Uterus (tissue), 3 donors: ENCODE measurements at regions not wholly inside any gene's neighbourhood (a gene's known extent, or its start where the extent isn't known, plus 50 kb on each side); places are given as distances from the start of the nearest gene placed in this dataset.

Experiments
- DNase-seq, 2 donors: peaks; one replicate each; pipeline ENCODE4 v3.0.0-alpha.2; 2019 to 2020
- H3K27ac ChIP-seq, 2 donors: fragments of 200-600 bp; sonication (generic); 1 replicate in 1 of 2; 2 replicates in 1 of 2; pipeline ENCODE4 v1.5.1; 2016 to 2018
- H3K27me3 ChIP-seq, 2 donors: fragments of 200-600 bp; sonication (generic); one replicate each; pipeline ENCODE4 v1.5.1; 2018 to 2019; ENCODE audit warnings: control low read depth in 1 of 2
- H3K36me3 ChIP-seq, 2 donors: fragments of 200-600 bp; sonication (generic); one replicate each; pipeline ENCODE4 v1.5.1; 2019; ENCODE audit warnings: control low read depth in 1 of 2
- H3K4me1 ChIP-seq, 2 donors: fragments of 200-600 bp; sonication (generic); one replicate each; pipeline ENCODE4 v1.5.1; 2018 to 2019; ENCODE audit warnings: control low read depth in 1 of 2
- H3K4me3 ChIP-seq, 2 donors: fragments of 200-600 bp; sonication (generic); 1 replicate in 1 of 2; 2 replicates in 1 of 2; pipeline ENCODE4 v1.5.1; 2018 to 2019; ENCODE audit warnings: mild to moderate bottlenecking in 1 of 2
- H3K9me3 ChIP-seq, 2 donors: fragments of 200-600 bp; sonication (generic); one replicate each; pipeline ENCODE4 v1.5.1; 2019; ENCODE audit warnings: control low read depth in 1 of 2
- CTCF ChIP-seq, 4 experiments: fragments of 200-600 bp in 2 of 4; fragments of 450-650 bp in 2 of 4; sonication (generic) in 2 of 4; IDR thresholded peaks; one replicate each; pipeline ENCODE4 v1.5.1; 2016 to 2019; ENCODE audit warnings: antibody characterized with exemption in 4 of 4, mild to moderate bottlenecking in 2 of 4, moderate library complexity in 1 of 4
- POLR2A ChIP-seq, 2 donors: fragments of 450-650 bp; IDR thresholded peaks; one replicate each; pipeline ENCODE4 v1.6.1; 2016; ENCODE audit warnings: antibody characterized with exemption in 2 of 2, mild to moderate bottlenecking in 1 of 2, moderate library complexity in 1 of 2
- intact Hi-C: fragments of 100-400 bp; cut with DNase I; formaldehyde crosslinking; loops from one replicate; pipeline ENCODE4 v1.15.1; 2023; ENCODE audit warnings: low total_unique reads
- donor health status: DM: yes; HTN: yes; CAD: no.

GRCh38 chr12:88309546-88309945, 167.4 kb downstream of the TMTC3 start:
- Histone ChIP-seq H3K4me3 (no peak overlapping the region), H3K27ac (no peak overlapping the region), H3K9me3 (no peaks in the 10 kb centered on the region), H3K4me1 (no peaks in the 10 kb centered on the region), H3K36me3 (no peaks in the 10 kb centered on the region), H3K27me3 (no peaks in the 10 kb centered on the region)
- no peak for TF ChIP-seq CTCF (IDR thresholded peaks at IDR 0.05)
- no peak for DNase-seq
- intact Hi-C loops, result no loop called here

GRCh38 chr12:88310069-88310468, 168.0 kb downstream of the TMTC3 start:
- intact Hi-C loops, result no loop called here
- H3K9me3 ChIP-seq, result no peaks in the 10 kb centered on the region
- TF ChIP-seq POLR2A (IDR thresholded peaks at IDR 0.05), result no peak
- no peak for TF ChIP-seq CTCF (IDR thresholded peaks at IDR 0.05)
- H3K4me3 ChIP-seq, result no peak overlapping the region
- no peaks in the 10 kb centered on the region for H3K4me1 ChIP-seq
- no peaks in the 10 kb centered on the region for H3K36me3 ChIP-seq
- no peak overlapping the region for H3K27ac ChIP-seq
- no peaks in the 10 kb centered on the region for H3K27me3 ChIP-seq
- no peak for DNase-seq

DNA sequence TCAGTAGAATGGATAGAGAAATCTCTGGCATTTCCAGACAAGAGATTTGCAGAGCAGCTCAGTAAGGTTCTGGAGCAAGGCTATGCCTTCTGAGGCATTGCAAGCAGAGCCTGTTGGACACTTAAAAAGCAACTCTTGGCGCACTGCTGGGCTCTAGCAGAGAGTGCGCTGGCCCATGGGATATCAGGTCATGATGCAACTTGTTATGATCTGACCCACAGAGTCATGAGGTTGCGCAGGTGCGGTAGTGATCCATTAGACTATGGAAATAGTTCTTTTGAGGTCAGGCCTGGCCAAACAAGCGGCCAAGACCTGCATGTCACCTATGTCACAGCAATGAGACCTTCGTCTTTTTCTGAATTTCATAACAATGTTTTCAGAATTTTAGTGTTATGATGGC, 168.6 kb downstream of the TMTC3 start:
- Histone ChIP-seq H3K27me3 (no peaks in the 10 kb centered on the region), H3K27ac (no peak overlapping the region), H3K36me3 (no peaks in the 10 kb centered on the region), H3K4me3 (no peak overlapping the region), H3K4me1 (no peaks in the 10 kb centered on the region), H3K9me3 (no peaks in the 10 kb centered on the region)
- no peak for DNase-seq
- TF ChIP-seq CTCF (IDR thresholded peaks at IDR 0.05), result no peak
- intact Hi-C loops, result no loop called here

GRCh38 chr12:88313554-88313953, 171.4 kb downstream of the TMTC3 start:
- H3K9me3 ChIP-seq, result no peaks in the 10 kb centered on the region
- no peaks in the 10 kb centered on the region for H3K27me3 ChIP-seq
- H3K4me3 ChIP-seq, result no peak overlapping the region
- H3K27ac ChIP-seq, result no peak overlapping the region
- TF ChIP-seq POLR2A (IDR thresholded peaks at IDR 0.05) (no peak), CTCF (IDR thresholded peaks at IDR 0.05) (no peak)
- intact Hi-C loops, result no loop called here
- no peaks in the 10 kb centered on the region for H3K4me1 ChIP-seq
- no peak for DNase-seq
- no peaks in the 10 kb centered on the region for H3K36me3 ChIP-seq

- Histone ChIP-seq H3K9me3 (no peaks in the 10 kb centered on the region), H3K27me3 (no peaks in the 10 kb centered on the region), H3K36me3 (no peaks in the 10 kb centered on the region), H3K27ac (no peak overlapping the region), H3K4me3 (no peak overlapping the region), H3K4me1 (no peaks in the 10 kb centered on the region)
- DNase-seq, result no peak
- intact Hi-C loops, result no loop called here
- no peak for TF ChIP-seq CTCF (IDR thresholded peaks at IDR 0.05)
- no peak for TF ChIP-seq POLR2A (IDR thresholded peaks at IDR 0.05)
Measured at GRCh38 chr12:88314706-88315105, 172.6 kb downstream of the TMTC3 start.
